GM21367 (cell line): ENCODE measurements at regions not wholly inside any gene's neighbourhood (a gene's known extent, or its start where the extent isn't known, plus 50 kb on each side); places are given as distances from the start of the nearest gene placed in this dataset.

ENCODE experiments used
- ATAC-seq: cut with Tn5 transposase; IDR thresholded peaks from one replicate; pipeline ENCODE4 v1.9.1; 2021; ENCODE audit not compliant: unreplicated experiment

- ATAC-seq, result no peak
These were observed 60.3 kb downstream of the DACT1 start for GRCh38 chr14:58697930-58698642.

DNA sequence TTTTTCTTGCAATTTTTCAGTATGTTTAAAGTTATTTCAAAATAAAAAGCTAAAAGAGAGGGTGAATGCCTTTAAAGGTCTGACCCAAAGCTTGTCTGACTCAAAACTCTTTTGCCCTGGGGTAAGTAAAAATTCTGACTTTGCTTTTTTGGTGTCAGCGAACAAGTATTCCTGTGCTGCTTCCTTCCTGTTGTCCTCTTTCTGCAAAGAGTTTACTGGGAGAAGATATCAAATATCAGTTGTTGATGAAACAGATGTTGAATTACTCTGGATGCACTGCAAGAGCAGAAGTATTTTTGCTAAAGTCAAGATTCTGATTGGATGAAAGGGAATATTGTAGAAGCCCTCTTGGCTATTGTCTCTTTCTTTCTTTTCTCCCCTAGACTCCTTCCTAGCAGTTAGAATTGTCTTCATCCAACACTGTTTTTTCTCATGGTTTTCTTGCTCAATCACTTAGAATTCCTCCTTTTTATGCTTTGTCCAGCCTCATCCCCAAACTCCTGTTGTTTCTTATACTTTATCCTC, 62.0 kb downstream of the DACT1 start:
- ATAC-seq, result no peak

DNA sequence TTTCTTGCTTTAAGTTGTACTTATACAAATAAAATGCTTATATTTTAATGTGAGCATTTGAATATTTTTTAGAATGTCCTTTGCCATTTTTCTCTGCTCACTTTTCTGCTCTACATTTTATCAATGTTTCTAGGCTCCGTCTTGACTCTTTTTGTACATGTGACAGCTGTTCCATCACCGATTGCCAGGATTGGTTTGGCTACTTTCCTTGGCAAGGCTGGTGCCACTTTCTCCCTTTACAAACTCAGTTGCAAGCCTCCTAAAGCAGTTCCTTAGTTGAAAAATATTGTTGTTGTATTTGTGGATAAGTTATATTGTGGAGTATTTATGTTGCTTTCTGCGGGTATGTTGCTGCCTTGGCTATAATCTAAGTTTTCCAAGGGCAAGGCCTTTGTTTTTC, 63.4 kb downstream of the DACT1 start:
- no peak for ATAC-seq

GRCh38 chr14:58701604-58702003, 63.8 kb downstream of the DACT1 start:
- ATAC-seq, result no peak

DNA sequence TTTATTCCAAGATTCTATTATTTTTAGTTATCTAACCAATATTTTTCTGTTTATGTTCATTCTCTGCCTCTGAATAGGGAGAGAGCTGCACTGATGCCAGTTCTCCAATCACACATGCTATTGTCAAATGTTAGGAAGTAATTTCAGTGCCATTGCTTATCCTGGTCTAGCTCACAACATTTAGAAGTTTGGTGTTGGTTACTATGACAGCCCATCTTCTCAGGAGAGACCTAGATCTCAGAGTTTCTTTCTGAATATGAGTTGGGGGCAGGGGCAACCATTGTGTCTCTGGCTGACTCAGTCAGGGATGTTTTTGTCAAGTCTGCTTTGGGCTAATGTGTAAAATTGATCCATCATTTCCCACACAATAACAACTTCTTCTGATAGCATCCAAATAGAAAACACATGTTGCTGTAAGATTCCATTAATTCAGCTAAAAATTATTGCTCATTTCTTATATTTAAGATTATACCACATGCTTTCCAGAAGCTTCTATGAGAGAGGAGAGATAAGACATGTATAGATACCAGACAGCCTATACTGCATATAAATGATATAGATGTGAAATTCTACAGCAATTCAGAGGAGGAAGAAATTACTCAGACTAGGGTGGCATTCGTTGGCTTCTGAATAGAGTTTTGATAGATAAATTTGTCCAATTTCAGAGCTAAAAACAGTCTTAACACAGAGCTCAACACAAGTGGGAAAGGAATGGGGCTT, 64.8 kb downstream of the DACT1 start:
- ATAC-seq, result no peak

DNA sequence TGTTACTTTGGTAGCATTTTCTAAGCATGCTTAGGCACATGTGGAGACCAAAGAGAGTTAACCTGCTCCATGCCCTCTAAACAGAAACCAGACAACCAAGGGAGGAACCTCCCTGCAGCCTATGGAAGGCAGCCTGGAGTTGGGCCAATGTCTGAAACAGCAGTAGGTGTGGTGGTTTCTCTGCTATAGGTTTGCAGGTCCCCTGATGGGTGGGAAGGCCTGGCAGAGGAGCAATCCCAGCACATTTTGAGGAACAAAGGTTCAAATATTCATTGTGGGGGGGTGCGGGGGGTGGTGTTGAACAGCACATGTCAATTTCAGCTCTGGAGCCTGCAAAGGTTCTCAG, 65.4 kb downstream of the DACT1 start:
- no peak for ATAC-seq

- no peak for ATAC-seq
These were observed 67.3 kb downstream of the DACT1 start for GRCh38 chr14:58705066-58705465.

DNA sequence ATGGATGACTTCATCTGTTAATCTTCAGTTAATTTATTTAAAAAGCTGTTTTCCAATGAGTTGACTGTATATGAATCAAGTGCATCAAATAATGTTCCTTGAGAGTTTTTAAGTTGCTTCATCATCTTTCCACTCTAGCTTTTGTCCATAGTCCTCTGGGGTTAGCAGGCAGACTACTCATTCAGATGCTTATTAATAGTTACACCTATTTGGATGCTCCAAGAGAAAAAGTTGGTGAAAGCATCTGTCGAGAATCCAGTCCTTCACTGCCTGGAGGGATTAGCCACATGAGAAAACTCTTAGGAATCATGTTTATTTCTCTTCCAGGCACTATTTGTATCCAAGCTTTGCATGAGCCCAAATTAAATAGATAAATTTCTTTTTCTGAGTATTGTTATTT, 70.2 kb downstream of the DACT1 start:
- ATAC-seq, result no peak

GRCh38 chr14:58709949-58710348, 72.2 kb downstream of the DACT1 start:
- no peak for ATAC-seq

DNA sequence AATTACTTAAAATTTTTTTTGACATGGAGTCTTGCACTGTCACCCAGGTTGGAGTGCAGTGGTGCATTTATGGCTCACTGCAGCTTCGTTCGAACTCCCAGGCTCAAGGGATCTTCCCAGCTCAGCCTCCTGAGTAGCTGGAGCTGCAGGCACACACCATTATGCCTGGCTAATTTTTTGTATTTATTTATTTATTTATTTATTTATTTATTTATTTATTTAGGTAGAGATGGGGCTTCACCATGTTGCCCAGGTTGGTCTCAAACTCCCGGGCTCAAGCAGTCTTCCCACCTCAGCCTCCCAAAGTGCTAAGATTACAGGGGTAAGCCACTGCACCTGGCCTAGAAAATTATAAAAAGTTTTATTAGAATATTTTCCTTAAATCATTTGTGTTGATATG, 73.6 kb downstream of the DACT1 start:
- no peak for ATAC-seq

DNA sequence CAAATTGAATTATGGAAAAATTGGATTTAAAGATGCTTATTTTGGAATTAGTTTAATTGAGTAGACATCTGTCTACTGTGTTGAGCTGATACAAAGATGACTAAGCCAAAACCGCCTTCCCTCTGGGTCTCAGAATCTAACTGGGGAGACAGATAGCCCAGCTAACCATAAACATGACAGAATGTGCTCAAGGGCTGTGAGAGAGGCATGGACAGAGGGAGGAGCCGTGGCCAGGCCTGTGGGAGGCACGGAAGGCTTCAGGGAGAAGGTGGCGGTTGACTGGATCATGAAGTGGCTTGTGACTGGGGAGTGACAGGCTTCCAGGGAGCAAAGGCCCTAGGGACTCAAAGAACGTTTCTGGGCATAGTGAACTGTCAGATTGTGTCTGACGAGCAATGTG, 74.6 kb downstream of the DACT1 start:
- no peak for ATAC-seq

GRCh38 chr14:58713677-58714076, 75.9 kb downstream of the DACT1 start:
- ATAC-seq, result no peak

GRCh38 chr14:58716706-58717105, 78.9 kb downstream of the DACT1 start:
- no peak for ATAC-seq

GRCh38 chr14:58717211-58717610, 79.4 kb downstream of the DACT1 start:
- no peak for ATAC-seq

DNA sequence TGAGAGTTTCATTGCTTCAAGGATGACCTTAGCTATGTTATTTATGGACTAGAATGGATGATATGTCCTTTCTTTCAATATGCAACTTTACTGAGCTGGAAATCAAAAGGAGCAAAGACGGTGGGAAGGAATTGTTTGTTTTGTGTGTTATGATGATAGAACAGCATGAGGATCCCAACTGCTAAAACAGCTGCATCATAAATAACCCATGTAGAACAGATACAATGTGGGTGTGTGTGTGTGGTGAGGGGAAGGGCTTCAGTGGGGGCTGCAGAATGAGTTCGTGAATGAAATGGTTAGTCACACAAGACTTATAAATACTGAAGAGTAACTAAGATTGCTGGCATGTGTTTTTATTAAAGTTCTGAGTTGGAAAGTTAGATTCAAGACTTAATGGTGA, 80.1 kb downstream of the DACT1 start:
- ATAC-seq, result no peak

DNA sequence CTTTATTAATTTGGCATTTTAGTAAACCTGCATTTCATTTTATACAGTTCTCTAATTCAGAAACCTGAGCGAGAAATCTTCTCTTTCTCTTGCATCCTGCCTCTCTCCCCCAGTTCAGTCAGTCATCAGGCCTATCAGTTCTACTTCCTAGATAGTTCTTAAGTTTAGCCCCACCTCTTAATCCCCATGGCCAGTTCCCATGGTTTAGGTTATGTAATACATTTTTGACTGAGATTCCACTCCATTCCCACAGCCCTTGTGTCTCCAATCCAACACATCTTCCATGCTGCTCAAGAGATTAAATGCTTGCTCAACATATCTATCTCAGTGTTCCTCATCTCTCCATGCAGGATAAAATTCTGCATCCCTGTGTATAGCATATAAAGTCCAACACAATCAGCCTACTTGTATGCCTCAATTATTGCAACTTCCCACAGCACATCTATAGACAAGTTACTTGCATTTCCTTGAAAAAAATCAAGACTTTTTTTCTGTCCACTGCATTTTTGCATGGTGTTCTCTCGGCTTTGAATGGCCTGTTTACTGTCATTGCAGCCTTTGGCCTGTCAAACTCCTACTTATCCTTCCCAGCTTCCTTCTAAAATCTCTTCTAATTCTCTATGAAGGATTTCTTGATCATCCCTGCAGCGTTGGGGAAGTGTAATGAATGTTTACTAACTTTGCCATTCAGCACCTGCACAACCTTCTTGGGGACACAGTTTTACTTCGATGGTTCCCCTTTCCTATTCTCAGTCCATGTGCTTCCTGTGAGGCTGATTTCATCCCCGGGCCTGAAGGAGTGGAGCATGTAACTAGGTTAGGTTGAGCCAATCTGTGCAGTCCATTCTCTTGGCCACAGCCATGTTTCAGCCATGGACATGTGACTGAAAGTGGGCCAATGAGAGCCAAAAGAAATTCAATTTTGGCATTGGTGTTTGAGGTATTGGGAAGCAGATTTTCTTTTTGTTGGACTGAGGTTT, 80.8 kb downstream of the DACT1 start:
- ATAC-seq, result no peak

- no peak for ATAC-seq
These were observed 84.0 kb downstream of the DACT1 start for GRCh38 chr14:58721723-58722122.

- no peak for ATAC-seq
These were observed 84.7 kb downstream of the DACT1 start for GRCh38 chr14:58722441-58722840.

DNA sequence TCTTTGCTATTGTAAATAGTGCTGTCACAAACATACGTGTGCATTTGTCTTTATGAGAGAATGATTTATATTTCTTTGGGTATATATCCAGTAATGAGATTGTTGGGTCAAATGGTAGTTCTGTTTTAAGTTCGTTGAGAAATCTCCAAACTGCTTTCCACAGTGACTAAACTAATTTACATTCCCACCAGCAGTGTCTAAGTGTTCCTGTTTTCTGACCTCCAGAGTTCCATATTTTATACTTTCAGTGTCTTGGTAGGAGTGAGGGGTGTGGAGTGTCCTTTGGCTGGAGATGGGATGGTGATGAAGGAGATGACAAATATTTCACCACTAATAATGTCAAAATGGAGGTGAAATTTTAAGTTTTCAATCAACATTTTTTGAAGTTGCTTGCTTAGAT, 86.4 kb downstream of the DACT1 start:
- no peak for ATAC-seq

DNA sequence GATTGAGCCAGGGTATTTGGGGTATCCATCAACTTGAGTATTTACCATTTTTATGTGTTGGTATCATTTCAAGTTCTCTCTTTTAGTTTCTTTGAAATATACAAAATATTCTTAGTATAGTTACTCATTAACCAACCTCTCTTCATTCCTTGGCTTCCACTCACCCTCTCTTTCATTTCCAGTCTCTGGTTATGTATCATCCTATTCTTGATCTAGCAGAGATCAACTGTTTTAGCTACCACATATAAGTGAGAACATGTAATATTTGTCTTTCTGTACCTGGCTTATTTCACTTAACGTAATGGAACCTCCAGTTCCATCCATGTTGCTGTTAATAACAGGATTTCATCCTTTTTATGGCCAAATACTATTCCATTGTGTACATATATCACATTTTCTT, 86.9 kb downstream of the DACT1 start:
- ATAC-seq, result no peak

DNA sequence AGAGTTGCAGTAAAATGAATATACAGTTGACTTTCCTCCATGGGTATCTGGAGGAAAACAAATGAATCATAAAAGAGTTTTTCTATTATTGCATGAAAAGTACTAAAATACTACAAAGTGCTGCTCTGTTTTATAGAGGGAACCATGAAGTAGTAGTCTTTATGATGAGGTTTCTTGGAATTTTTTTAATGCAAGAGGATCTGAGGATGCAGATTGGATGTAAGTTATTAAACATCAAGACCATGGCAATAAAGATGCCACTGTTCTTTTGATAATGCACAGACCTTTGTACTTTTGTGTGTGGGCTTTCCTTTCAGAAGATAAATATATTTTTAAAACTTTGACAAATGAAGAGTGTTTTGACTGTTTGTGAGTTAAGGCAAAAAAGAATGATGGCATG, 87.5 kb downstream of the DACT1 start:
- no peak for ATAC-seq
